ENCODE measurements at regions not wholly inside any gene's neighbourhood (a gene's known extent, or its start where the extent isn't known, plus 50 kb on each side); places are given as distances from the start of the nearest gene placed in this dataset.
"Not testable (repeated sequence)": the region's sequence is repeated elsewhere in the genome, so short reads cannot be mapped to it uniquely, and the experiment has no call there.

- H3K9me3 ChIP-seq; H3K27me3 ChIP-seq; H3K27ac ChIP-seq; H3K4me3 ChIP-seq; H3K36me3 ChIP-seq; intact Hi-C loops (cut with DNase I); H3K4me1 ChIP-seq (ENCODE audit: insufficient read depth): not testable (repeated sequence)
- 1% methylated on average over 19 of the region's 41 CpGs; no CpG with 5 or more reads in 2 of the 3 donors for WGBS, 3 donors
- peak in 2 of 5 donors; percentile 14 to 51 for DNase-seq
Measured at GRCh38 chr15:30195355-30196008, 60.6 kb downstream of the GOLGA8T start.

GRCh38 chr15:30196009-30196375 is 61.1 kb downstream of the GOLGA8T start:
- H3K36me3 ChIP-seq; H3K9me3 ChIP-seq; H3K4me1 ChIP-seq (ENCODE audit: insufficient read depth); intact Hi-C loops (cut with DNase I); H3K27me3 ChIP-seq; H3K27ac ChIP-seq: not testable (repeated sequence)
- DNase-seq, result peak in 4 of 5 donors; percentile 28 to 66 (median 42)
- H3K4me3 ChIP-seq, result peak overlapping the region; percentile 34
- WGBS, 3 donors, result 0 to 1% methylated on average over 12 to 28 of the region's 32 CpGs; no CpG with 5 or more reads in 1 of the 3 donors

GRCh38 chr15:30196769-30197168 is 61.9 kb downstream of the GOLGA8T start:
- H3K4me1 ChIP-seq (ENCODE audit: insufficient read depth); intact Hi-C loops (cut with DNase I); H3K9me3 ChIP-seq; H3K4me3 ChIP-seq; H3K27me3 ChIP-seq; H3K27ac ChIP-seq; H3K36me3 ChIP-seq; DNase-seq: not testable (repeated sequence)
- 33 to 73% (median 50%) methylated on average over 11 of the region's 12 CpGs for WGBS, 3 donors

DNA sequence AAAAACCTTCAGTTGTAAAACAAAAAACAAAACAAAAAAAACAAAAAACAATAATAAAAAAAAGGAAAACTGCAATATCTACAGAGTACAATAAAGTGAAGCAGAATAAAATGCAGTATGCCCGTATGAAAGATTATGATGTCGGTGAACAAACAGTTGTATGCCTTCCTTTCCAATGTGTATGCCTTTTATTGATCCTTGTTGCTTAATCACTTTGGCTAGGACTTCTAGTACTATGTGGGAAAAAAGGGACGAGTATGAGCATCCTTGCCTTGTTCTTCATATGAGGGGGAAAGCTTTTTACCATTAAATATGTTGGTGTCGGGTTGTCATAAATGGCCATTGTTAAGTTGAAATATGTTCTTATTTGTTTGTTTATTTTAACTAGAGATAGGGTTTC is 66.7 kb downstream of the GOLGA8T start:
- H3K4me3 ChIP-seq; intact Hi-C loops (cut with DNase I); H3K4me1 ChIP-seq (ENCODE audit: insufficient read depth); H3K9me3 ChIP-seq; H3K27ac ChIP-seq; H3K36me3 ChIP-seq; DNase-seq; H3K27me3 ChIP-seq: not testable (repeated sequence)
- WGBS, 3 donors, result 83 to 95% (median 86%) methylated on average over 2 of the region's 4 CpGs

- H3K36me3 ChIP-seq; H3K27me3 ChIP-seq; H3K27ac ChIP-seq; H3K4me3 ChIP-seq; DNase-seq; H3K9me3 ChIP-seq; intact Hi-C loops (cut with DNase I); H3K4me1 ChIP-seq (ENCODE audit: insufficient read depth): not testable (repeated sequence)
- no CpG with 5 or more reads among the region's 5 CpGs for WGBS, 3 donors
Measured at GRCh38 chr15:30213733-30214132, 78.9 kb downstream of the GOLGA8T start.

GRCh38 chr15:30221803-30222202 is 87.0 kb downstream of the GOLGA8T start:
- WGBS, 3 donors, result no CpG with 5 or more reads among the region's 4 CpGs
- not testable (repeated sequence) for H3K4me3 ChIP-seq

DNA sequence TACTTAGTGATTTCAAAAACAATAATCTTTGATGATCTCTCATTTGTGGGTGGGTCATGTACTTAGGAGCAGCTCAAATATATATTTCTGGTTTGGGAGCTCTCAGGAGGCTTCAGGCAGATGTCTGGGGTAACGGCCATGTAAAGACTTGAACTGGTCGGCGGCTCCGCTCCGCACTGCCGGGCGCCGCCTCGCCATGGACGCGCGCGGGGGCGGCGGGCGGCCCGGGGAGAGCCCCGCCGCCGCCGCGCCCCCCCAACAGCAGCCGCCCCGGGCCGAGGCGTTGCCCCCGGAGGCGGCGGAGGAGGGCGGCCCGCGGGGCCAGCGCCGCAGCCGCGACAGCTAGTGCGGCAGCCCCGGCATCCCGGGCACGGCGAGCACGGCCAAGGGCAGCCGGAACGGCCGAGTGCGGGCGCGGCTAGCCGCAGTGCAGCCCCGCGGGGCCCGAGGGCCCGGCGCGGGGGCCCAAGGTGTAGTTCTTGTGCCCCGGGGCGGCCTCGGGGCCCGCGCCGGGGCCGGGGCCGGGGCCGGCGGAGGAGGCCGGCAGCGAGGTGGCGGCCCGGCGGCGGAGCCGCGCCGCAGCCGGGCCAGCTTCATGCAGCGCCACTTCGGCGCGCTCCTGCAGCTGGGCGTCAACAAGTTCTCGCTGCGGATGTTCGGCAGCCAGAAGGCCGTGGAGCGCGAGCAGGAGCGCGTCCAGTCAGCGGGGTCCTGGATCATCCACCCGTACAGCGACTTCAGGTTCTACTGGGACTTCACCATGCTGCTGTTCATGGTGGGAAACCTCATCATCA is 88.1 kb downstream of the GOLGA8T start:
- H3K4me1 ChIP-seq (ENCODE audit: insufficient read depth); intact Hi-C loops (cut with DNase I); H3K27me3 ChIP-seq; H3K9me3 ChIP-seq; H3K36me3 ChIP-seq; H3K27ac ChIP-seq; H3K4me3 ChIP-seq; DNase-seq: not testable (repeated sequence)
- WGBS, 3 donors, result 1% methylated on average over 36 of the region's 91 CpGs; no CpG with 5 or more reads in 2 of the 3 donors

More at GRCh38 chr15:30221803-30222202, 87.0 kb downstream of the GOLGA8T start:
- H3K9me3 ChIP-seq; H3K27me3 ChIP-seq; DNase-seq; intact Hi-C loops (cut with DNase I); H3K4me1 ChIP-seq (ENCODE audit: insufficient read depth); H3K27ac ChIP-seq; H3K36me3 ChIP-seq: not testable (repeated sequence)

GRCh38 chr15:30225233-30225891 is 90.5 kb downstream of the GOLGA8T start:
- H3K36me3 ChIP-seq; H3K9me3 ChIP-seq; H3K27me3 ChIP-seq; H3K4me3 ChIP-seq; intact Hi-C loops (cut with DNase I); H3K27ac ChIP-seq; H3K4me1 ChIP-seq (ENCODE audit: insufficient read depth): not testable (repeated sequence)
- DNase-seq, result peak in 1 of 5 donors; percentile 21
- 8% methylated on average over 58 of the region's 77 CpGs; no CpG with 5 or more reads in 2 of the 3 donors for WGBS, 3 donors

GRCh38 chr15:30261432-30262141 is 126.7 kb downstream of the GOLGA8T start:
- DNase-seq, result peak in 1 of 5 donors; percentile 5
- 87 to 90% (median 89%) methylated on average over 13 to 16 of the region's 23 CpGs for WGBS, 3 donors
- H3K36me3 ChIP-seq; H3K27me3 ChIP-seq; H3K27ac ChIP-seq; H3K4me1 ChIP-seq (ENCODE audit: insufficient read depth); H3K4me3 ChIP-seq; H3K9me3 ChIP-seq; intact Hi-C loops (cut with DNase I): not testable (repeated sequence)

GRCh38 chr15:30262142-30262460 is 127.2 kb downstream of the GOLGA8T start:
- intact Hi-C loops (cut with DNase I); H3K36me3 ChIP-seq: not testable (repeated sequence)
- no CpG with 5 or more reads among the region's 14 CpGs for WGBS, 3 donors

DNA sequence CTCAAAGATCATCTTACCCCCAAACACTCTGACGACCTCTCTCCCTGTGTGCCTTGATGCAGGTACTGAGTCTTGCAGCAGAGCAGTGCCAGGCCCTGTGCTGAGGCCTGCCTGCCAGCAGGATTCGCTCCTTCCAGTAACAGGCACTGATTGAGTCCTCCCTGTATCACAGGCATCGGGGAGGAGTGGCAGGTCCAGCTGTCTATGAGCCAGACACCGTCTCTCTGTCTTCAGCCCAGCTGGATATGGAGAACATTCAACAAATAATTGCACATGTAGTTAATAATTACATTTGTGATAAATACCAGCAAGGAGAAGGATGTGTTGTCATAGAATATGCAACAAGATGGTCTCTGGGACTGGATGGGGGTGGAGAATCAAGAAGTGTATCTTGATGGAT is 129.1 kb downstream of the GOLGA8T start:
- WGBS, 3 donors, result 79 to 100% (median 93%) methylated on average over 1 to 3 of the region's 4 CpGs

More at GRCh38 chr15:30262142-30262460, 127.2 kb downstream of the GOLGA8T start:
- H3K27ac ChIP-seq; H3K9me3 ChIP-seq; H3K4me1 ChIP-seq (ENCODE audit: insufficient read depth); H3K27me3 ChIP-seq; H3K4me3 ChIP-seq; DNase-seq: not testable (repeated sequence)

More for the DNA sequence above, 129.1 kb downstream of the GOLGA8T start:
- H3K27me3 ChIP-seq; H3K36me3 ChIP-seq; DNase-seq; H3K4me3 ChIP-seq; intact Hi-C loops (cut with DNase I); H3K9me3 ChIP-seq; H3K4me1 ChIP-seq (ENCODE audit: insufficient read depth); H3K27ac ChIP-seq: not testable (repeated sequence)

All from ovary (tissue), 7 donors.